GM20431 (cell line): ENCODE measurements at regions not wholly inside any gene's neighbourhood (a gene's known extent, or its start where the extent isn't known, plus 50 kb on each side); places are given as distances from the start of the nearest gene placed in this dataset.
"Not testable (repeated sequence)": the region's sequence is repeated elsewhere in the genome, so short reads cannot be mapped to it uniquely, and the experiment has no call there.

Experiments
- in situ Hi-C: fragments of 300-500 bp; cut with MseI, MboI; formaldehyde crosslinking; loops from one replicate; pipeline ENCODE4 v1.15.0; 2020; ENCODE audit warnings: low sequenced_read_pairs; ENCODE audit not compliant: unreplicated experiment

DNA sequence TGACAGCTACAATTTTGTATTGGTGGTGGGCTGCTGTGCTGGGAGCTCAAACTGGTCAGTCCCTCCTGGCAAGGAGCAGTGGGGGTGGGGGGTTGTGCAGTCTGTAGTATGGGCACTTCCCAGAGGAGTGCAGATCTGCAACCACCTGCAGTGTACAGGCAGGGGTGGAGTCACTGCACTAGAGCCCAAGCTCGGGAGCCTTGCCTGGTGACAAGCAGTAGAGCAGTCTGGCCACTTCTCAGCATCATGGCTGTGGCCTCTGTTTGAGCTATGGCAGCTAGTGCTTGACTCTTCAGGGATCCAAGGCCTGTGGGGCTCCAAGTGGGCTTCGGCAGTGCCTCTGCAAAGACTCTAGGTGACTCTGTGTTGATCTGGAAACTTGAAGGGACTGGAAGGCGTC is 585.1 kb upstream of the GRM3 start:
- in situ Hi-C loops: no loop called here

DNA sequence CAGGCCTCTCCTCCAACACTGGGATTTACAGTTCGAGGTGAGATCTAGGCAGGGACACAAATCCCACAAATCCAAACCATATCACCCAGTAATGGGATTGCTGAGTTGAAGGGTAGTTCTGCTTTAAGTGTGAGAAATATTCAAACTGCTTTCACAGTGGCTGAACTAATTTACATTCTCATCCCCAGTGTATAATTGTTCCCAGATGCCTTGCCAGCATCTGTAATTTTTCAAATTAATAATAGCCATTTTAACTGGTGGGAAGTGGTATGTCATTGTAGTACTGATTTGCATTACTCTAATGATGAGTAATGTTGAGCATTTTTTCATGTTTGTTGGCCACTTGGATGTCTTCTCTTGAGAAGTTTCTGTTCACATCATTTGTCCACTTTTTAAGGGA is 592.8 kb upstream of the GRM3 start:
- in situ Hi-C loops: no loop called here

DNA sequence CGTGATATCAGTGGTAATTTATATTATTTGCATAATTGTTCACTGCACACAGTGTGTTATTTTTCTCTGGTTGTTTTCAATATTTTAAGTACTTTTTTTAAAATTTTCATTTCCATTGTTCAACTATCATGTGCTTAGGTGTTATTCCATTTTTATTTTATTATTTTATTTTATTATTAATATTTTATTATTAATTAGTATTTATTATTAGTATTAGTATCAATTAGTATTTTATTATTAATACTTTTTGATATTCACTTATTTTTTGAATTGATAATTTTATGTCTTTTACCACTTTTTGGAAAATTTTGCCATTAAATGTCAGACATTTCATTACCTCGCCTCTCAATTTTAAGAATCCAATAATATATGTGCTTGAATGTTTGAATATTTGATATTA is 593.8 kb upstream of the GRM3 start:
- in situ Hi-C loops: no loop called here

DNA sequence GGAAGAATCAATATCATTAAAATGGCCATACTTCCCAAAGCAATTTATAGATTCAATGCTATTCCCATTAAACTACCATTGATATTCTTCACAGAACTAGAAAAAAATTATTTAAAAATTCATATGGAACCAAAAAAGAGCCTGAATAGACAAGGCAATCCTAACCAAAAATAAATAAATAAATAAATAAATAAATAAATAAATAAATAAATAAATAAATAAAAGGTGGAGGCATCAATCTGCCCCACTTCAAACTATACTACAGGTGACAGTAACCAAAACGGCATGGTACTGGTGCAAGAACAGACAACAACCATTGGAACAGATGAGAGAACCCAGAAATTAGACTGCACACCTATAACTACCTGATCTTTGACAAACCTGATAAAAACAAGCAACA is 598.5 kb upstream of the GRM3 start:
- in situ Hi-C loops: not testable (repeated sequence)

DNA sequence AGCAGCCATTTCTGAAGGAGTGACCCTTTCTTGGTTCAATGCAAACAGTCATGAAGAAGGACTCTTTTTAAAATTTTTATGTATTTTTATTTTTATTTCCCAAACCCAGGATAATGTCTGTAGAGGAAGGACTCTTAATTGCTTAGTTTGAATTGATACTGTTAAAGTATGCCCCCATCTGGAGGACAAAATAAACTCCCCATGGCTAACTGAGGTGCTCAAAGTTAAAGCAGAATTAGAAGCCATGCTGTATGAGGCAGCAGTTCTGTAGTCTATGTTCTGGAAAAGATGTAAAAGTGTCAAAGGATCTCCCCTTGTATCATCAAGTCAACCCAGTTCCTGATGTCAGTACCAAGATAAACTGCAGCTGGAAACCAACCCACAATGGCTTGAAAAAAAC is 617.9 kb upstream of the GRM3 start:
- in situ Hi-C loops: no loop called here

DNA sequence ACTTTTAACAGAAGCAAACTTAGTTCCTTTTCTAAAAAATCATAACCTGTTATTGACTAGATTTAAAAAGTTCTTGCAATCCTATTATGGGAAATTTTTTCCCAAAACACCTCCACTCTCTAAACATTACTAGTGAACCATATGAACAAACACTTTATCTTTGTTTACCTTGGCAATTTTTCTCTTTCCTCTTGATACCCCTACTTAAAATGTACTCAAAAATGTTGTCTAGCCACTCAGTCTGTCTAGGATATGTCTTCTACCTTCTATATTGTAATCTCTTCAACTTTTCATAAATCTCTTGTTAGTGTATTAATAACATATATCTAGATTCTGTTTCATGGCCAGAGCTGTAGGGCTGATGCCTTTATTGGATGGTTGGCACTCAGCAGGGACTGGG is 630.0 kb upstream of the GRM3 start:
- in situ Hi-C loops: no loop called here

DNA sequence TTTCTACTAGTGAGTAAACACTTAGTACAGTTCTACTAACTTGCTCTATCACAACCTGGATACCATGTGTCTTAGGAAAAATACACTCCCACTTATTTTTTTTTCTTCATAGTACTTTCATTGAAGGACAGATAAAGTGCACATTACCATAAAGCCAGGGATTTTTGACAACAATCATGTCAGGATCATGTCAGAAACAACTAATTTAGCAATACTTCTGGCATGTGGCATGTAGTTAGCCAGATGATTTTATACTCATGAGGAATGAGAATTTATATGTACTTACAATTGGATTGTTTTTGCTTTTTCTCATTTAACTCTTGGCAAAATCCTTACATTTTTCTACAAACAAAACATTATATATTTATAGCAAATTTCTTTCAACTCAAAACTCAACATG is 630.7 kb upstream of the GRM3 start:
- in situ Hi-C loops: no loop called here

DNA sequence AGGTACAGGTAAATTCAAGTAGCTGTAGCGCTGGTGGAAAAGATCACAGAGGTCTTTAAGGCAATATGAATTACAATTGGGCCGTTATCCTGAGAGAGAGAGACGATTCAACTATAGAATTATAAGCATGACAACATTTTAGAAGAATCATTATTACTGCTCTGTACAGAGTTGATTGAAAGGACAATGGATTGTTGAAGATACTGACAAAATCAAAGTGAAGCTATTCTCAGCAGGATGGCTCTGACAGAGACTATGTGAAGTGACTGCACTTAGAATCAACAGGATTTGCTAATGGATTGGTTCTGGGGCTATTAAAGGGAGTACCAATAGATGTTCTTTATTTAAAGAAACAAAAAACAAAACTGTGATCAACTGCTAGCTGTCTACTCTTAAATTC is 634.8 kb upstream of the GRM3 start:
- in situ Hi-C loops: no loop called here

DNA sequence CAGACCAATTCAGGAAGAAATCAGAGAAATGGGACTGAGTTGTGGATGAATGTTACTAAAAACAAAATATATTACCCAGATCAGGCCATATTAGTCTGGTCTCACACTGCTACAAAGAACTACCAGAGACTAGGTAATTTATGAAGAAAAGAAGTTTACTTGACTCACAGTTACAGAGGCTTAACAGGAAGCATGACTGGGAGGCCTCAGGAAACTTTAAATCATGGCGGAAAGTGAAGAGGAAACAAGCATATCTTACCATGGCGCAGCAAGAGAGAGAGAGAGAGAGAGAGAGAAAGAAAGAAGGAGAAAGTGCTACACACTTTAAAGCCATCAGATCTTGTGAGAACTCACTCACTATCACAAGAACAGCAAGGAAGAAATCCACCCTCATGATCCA is 636.8 kb upstream of the GRM3 start:
- in situ Hi-C loops: no loop called here

DNA sequence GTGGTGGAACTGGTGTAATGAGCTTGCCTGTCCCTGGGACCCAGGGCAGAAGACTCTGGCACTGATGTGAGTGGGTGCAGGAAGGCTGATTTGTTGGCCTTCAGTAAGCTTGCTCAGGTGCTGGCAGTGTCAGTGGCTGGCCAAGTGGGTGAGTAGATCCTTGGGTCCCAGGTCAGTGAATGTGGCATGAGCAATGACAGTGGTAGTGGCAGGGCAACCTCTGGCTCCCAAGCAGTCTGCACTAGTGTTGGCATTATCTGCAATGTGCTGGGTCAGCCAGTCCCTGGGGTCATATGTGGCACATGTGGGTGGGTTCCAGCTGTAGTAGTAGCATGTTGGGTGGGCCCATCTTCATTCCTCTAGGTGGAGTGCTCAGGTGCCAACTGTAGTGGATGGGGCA is 640.9 kb upstream of the GRM3 start:
- in situ Hi-C loops: no loop called here

DNA sequence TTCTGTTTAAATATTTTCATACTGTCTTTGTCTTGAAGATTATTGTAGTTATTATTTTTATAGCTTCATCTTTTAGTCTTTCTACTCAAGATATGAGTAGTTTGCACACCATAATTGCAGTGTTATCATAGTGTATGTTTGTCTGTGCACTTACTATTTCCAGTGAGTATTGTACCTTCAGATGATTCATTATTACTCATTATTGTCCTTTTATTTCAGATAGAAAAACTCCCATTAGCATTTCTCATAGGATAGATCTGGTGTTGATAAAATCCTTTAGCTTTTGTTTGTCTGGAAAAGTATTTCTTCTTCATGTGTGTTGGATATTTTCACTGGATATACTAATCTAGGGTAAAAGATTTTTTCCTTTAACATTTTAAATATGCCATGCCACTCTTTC is 646.2 kb upstream of the GRM3 start:
- in situ Hi-C loops: no loop called here

DNA sequence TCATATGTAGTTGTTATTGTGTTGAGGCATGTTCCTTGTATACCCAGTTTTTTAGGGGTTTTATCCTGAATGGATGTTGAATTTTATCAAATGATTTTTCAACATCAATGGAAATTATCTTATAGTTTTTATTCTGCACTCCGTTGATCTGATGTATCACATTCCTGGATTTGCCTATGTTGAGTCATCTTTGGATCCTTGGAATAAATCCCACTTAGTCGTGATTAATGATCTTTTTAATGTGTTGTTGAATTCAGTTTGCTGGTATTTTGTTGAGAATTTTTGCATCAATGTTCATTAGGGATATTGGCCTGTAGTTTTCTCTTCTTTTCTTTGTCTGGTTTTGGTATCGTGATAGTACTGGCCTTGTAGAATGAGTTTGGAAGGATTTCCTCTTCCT is 648.6 kb upstream of the GRM3 start:
- in situ Hi-C loops: no loop called here

DNA sequence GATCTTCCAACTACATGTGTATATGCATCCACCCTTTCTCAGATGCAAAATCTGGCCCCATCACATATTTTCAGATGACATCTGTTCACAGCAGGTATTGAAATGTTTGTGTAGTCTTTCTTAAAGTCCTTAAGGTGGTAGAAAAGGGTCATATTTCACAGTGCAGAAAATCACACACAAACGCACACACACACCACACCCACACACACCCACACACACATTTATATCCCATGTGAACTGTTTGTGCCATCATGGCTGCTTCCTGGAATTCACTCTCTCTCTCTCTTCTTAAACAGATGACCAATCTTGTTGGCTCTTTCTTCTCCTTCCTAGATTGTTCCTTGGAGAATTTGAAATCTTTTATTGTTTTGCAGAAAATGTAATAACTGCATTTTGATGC is 663.0 kb upstream of the GRM3 start:
- in situ Hi-C loops: no loop called here

DNA sequence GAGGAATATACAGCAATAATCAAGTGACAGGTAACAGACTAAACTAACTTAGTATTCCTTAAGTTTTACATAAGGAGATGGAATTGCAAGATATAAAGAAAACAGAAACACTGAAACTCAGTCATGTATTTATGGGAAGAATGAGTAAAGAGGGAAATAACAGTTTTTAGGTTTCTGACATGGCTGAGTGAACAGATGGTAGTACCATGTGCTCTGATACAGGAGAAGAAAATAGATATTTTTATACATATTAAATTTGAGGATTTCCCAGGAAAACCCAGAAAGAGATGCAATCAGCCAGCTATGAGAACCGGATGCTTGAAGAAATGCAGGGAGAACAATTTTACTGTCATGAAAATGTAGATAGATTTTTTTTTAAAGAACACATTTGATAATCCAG is 669.5 kb upstream of the GRM3 start:
- in situ Hi-C loops: no loop called here

DNA sequence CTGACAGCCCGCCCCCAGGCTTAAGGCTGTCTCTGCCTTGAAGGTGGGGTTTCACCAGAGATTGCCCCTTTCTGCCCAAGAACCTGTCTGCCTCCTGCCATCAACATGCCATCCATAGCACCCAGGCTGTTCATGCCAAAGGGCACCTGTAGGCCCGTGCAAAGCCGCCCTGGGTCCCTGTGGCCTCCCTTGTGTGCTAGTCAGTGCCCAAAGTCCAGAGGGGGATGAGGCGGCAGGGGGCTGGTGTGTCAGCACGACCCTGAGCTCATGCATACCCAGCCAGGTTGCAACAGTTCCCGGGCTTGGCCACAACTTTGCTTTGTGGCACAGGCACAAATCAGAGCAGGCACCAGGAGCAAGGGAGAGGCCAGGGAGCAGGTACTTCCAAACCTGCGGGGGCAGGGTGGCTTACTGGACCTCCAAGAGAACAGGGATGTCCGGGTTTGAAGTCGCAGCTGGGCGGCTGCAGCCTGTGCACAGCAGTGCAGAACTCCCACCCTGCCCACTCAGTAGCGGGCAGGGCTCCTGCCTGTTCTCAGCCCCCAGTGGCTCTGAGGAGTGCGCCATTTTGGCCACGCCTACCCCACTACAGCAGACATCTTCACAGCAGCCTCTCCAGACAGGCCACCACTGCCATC is 671.1 kb upstream of the GRM3 start:
- in situ Hi-C loops: no loop called here

DNA sequence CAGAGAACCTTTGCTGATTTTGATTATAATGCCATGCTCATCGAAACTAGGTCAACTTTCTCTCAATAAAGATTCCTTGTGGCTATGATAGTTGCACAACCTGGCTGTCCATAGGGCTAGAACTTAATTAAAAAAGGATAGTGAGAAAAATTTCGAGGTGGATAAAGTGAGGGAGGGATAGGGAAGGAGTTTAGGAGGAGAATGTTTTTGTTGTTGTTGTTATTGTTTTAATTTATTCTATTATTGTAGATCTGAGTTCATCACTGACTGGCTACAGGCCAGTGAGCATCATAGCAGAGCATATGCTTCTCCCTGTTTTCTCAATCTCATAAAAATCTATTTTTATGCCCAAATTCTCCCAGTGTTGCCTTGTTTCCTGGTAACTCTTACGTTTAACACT is 688.7 kb upstream of the GRM3 start:
- in situ Hi-C loops: no loop called here

DNA sequence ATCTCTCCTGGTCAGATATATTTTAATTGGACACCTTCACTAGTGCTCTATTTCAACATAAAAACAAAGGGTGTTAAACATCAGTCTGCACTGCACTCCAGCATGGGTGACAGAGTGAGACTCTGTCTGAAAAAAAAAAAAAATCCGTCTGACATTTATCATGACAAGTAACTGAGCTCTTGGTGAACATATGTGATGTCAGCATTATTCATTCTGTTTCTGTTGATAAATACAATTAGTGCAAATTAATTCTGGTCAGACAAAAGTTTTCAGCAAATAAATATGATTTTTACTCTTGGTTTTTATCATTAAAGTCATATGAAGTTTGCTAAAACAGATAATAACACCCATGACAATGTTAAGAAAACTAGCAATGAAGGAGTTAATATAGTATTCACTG is 692.8 kb upstream of the GRM3 start:
- in situ Hi-C loops: no loop called here

DNA sequence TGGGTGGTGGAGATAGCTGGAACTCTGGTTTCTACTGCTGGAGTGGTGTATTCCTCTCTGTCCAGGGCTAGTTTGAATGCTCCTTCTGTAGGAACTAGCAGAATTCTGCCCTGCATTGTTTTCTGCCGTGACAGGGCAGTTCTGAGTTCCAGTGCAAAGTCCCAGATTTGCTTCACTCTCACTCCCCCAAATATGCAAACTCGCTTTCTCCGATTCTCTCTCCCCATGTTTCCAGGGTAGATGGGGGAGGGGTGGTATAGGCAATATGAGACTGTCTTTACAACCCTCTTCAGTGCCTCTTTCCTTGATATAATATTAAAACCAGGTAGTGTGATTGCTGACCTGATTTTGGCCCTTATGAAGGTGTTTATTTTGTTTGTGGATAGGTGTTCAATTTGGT is 693.3 kb upstream of the GRM3 start:
- in situ Hi-C loops: no loop called here

DNA sequence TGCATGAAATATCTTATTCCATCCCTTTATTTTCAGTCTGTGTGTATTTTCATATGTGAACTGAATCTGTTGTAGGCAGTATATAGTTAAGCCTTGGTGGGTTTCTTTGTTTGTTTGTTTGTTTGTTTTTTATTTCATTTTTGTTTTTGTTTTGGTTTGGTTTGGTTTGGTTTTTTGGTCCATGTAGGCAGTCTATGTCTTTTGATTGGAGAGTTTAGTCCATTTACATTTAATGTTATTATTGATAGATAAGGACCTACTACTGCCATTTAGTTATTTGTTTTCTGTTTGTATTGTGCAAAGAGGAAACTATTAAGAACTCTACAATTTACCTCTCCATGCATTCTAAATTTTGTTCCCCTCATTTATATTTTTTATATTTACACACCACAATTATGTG is 695.9 kb upstream of the GRM3 start:
- in situ Hi-C loops: no loop called here

DNA sequence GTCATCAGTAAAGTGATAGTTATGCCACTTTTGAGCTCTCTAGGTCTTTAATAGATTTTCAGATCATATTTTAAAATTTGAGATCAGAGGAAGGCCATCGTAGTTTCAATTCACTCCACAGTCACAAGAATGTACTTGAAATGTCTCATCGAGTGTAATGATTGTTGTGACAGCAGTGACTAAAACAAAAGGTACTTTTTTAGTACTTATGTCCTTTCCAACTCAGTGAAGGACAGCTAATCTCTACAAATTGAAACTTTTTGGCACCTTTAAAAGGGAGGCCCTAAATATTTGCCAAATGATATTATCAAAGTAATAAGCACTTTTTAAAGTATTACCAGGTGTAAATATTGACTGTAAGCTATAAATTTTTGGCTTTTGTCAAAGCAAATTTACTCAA is 702.9 kb upstream of the GRM3 start:
- in situ Hi-C loops: no loop called here

DNA sequence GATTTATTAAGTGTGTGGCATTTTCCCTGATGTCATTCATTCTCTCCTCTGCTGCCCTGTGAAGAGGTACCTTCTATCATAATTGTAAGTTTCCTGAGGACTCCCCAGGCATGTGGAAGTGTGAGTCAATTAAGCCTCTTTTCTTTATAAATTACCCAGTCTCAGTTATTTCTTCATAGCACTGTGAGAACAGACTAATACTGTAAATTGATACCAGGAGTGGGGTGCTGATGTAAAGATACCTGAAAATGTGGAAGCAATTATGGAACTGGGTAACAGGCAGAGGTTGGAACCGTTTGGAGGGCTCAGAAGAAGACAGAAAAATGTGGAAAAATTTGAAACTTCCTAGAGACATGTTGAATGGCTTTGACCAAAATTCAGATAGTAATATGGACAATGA is 711.8 kb upstream of the GRM3 start:
- in situ Hi-C loops: no loop called here

DNA sequence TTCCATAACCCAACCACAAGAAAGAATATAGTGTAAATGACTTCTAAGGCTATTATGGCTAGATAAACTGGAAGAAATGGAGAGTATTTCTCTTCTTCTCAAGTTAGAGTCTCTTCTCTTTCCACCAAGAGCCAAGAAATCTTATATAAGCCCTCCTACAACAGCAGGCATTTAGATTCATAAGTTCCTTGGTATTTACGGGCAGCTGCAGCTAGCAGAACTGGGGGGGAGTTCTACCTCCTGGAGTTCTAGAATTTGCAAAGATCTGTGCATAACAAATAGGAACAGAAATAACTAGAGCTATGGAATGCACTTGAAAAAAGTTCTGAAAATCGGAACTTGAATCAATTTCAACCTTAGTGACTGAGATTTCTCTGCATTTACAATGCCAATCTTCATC is 715.2 kb upstream of the GRM3 start:
- in situ Hi-C loops: no loop called here

DNA sequence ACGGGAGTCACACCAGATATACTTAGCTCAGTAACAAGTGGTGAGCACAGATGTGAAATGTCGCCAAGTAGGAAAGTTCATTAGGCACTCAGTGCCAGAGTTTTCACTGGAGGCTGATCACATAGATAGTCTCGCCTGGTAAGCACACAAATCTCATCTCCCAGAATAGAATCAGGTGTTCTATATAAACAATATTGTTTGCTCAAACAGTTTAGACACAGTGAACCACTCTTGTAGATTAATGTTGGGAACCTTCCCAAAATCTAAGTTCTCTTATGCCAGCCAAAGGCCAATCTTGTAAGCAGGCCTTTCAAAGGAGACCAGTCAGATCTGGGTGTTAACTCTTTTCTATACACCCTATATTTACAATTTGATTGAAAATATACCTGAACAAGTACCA is 716.5 kb upstream of the GRM3 start:
- in situ Hi-C loops: no loop called here
